Dermis blood vessel endothelial cell (primary cell): ENCODE measurements at regions not wholly inside any gene's neighbourhood (a gene's known extent, or its start where the extent isn't known, plus 50 kb on each side); places are given as distances from the start of the nearest gene placed in this dataset.
"Not testable (repeated sequence)": the region's sequence is repeated elsewhere in the genome, so short reads cannot be mapped to it uniquely, and the experiment has no call there.

ENCODE experiments used
- DNase-seq: peaks from one replicate; pipeline ENCODE4 v3.0.0; 2010

GRCh38 chr13:84118839-84119409 is 236.7 kb upstream of the SLITRK1 start:
- no peak for DNase-seq

- DNase-seq: no peak
Observed at GRCh38 chr13:84098273-84098672, 216.0 kb upstream of the SLITRK1 start.

GRCh38 chr13:84097148-84097547 is 214.9 kb upstream of the SLITRK1 start:
- no peak for DNase-seq

GRCh38 chr13:84096216-84096615 is 213.9 kb upstream of the SLITRK1 start:
- no peak for DNase-seq

- DNase-seq: no peak
Observed at GRCh38 chr13:84088996-84089395, 206.7 kb upstream of the SLITRK1 start.

GRCh38 chr13:84086847-84087162 is 204.5 kb upstream of the SLITRK1 start:
- no peak for DNase-seq

- not testable (repeated sequence) for DNase-seq
Observed at GRCh38 chr13:84086098-84086846, 204.0 kb upstream of the SLITRK1 start.

GRCh38 chr13:84082462-84082861 is 200.2 kb upstream of the SLITRK1 start:
- no peak for DNase-seq

- DNase-seq: no peak
Observed at GRCh38 chr13:84080748-84081530, 198.7 kb upstream of the SLITRK1 start.

GRCh38 chr13:84077271-84077670 is 195.0 kb upstream of the SLITRK1 start:
- no peak for DNase-seq

GRCh38 chr13:84076280-84076679 is 194.0 kb upstream of the SLITRK1 start:
- DNase-seq: no peak

- DNase-seq: no peak
Observed at GRCh38 chr13:84050536-84050935, 168.3 kb upstream of the SLITRK1 start.

GRCh38 chr13:84049443-84050219 is 167.4 kb upstream of the SLITRK1 start:
- DNase-seq: no peak

- no peak for DNase-seq
Observed at GRCh38 chr13:84044805-84045204, 162.5 kb upstream of the SLITRK1 start.

- no peak for DNase-seq
Observed at GRCh38 chr13:84038001-84038400, 155.7 kb upstream of the SLITRK1 start.

GRCh38 chr13:84032116-84032515 is 149.8 kb upstream of the SLITRK1 start:
- no peak for DNase-seq

- no peak for DNase-seq
Observed at GRCh38 chr13:84031120-84031519, 148.8 kb upstream of the SLITRK1 start.

- no peak for DNase-seq
Observed at GRCh38 chr13:84029396-84029795, 147.1 kb upstream of the SLITRK1 start.

GRCh38 chr13:84025824-84026223 is 143.6 kb upstream of the SLITRK1 start:
- no peak for DNase-seq

GRCh38 chr13:83996415-83996814 is 114.1 kb upstream of the SLITRK1 start:
- no peak for DNase-seq

GRCh38 chr13:83995930-83996329 is 113.7 kb upstream of the SLITRK1 start:
- no peak for DNase-seq

GRCh38 chr13:83992566-83993358 is 110.5 kb upstream of the SLITRK1 start:
- no peak for DNase-seq
